HL-60 (cell line): ENCODE measurements at regions not wholly inside any gene's neighbourhood (a gene's known extent, or its start where the extent isn't known, plus 50 kb on each side); places are given as distances from the start of the nearest gene placed in this dataset.

Experiments
- DNase-seq, 2 experiments: peaks; one replicate each; pipeline ENCODE4 v3.0.0-alpha.2; 2010 to 2020; ENCODE audit warnings: low read depth in 1 of 2, low spot score in 1 of 2
- H3K27ac ChIP-seq: fragments of 250-450 bp; sonication (Bioruptor Pico); replicated peaks from 2 replicates; pipeline ENCODE4 v1.5.1; 2020; ENCODE audit warnings: mild to moderate bottlenecking, moderate library complexity
- H3K27me3 ChIP-seq: fragments of 250-450 bp; sonication (Bioruptor Pico); 2 replicates; pipeline ENCODE4 v1.5.1; 2021; ENCODE audit warnings: mild to moderate bottlenecking, moderate library complexity; ENCODE audit not compliant: insufficient read depth, poor library complexity, severe bottlenecking
- H3K4me3 ChIP-seq: replicated peaks from 2 replicates; pipeline ENCODE4 v1.5.1; 2011; ENCODE audit warnings: mild to moderate bottlenecking, control low read depth, low read length; ENCODE audit not compliant: insufficient read depth
- CTCF ChIP-seq: IDR thresholded peaks from one replicate; pipeline ENCODE4 v1.5.1; 2011; ENCODE audit warnings: low read length, control low read depth, inconsistent platforms; ENCODE audit not compliant: insufficient read depth
- GABPA ChIP-seq: IDR thresholded peaks from 2 replicates; pipeline ENCODE4 v1.6.1; 2012; ENCODE audit warnings: low read depth
- POLR2AphosphoS5 ChIP-seq: IDR thresholded peaks from 2 replicates; pipeline ENCODE4 v1.6.1; 2012; ENCODE audit warnings: low read depth
- REST ChIP-seq: IDR thresholded peaks from 2 replicates; pipeline ENCODE4 v1.6.1; 2012; ENCODE audit warnings: low read depth; ENCODE audit not compliant: insufficient replicate concordance
- SPI1 ChIP-seq: IDR thresholded peaks from 2 replicates; pipeline ENCODE4 v1.6.1; 2012; ENCODE audit warnings: low read depth, mild to moderate bottlenecking, borderline replicate concordance

GRCh38 chr13:37294472-37294871 lies 189.0 kb upstream of the CSNK1A1L start:
- TF ChIP-seq REST (no peak), POLR2AphosphoS5 (no peak)
- no peak for DNase-seq
- H3K27me3 ChIP-seq = no peaks in the 10 kb centered on the region
- H3K4me3 ChIP-seq = no peak overlapping the region
- H3K27ac ChIP-seq = no peak overlapping the region

GRCh38 chr13:37293295-37293694 lies 187.8 kb upstream of the CSNK1A1L start:
- no peak for DNase-seq
- Histone ChIP-seq H3K27me3 (no peaks in the 10 kb centered on the region), H3K27ac (no peak overlapping the region), H3K4me3 (no peak overlapping the region)
- TF ChIP-seq SPI1 (no peak), GABPA (no peak), POLR2AphosphoS5 (no peak), REST (no peak), CTCF (no peak)

- no peak overlapping the region for H3K27ac ChIP-seq
- H3K4me3 ChIP-seq = no peak overlapping the region
- H3K27me3 ChIP-seq = no peaks in the 10 kb centered on the region
- TF ChIP-seq POLR2AphosphoS5 (no peak), SPI1 (no peak), GABPA (no peak), CTCF (no peak), REST (no peak)
- no peak for DNase-seq
Measured at GRCh38 chr13:37290716-37291505, 185.4 kb upstream of the CSNK1A1L start.
